ENCODE measurements at regions not wholly inside any gene's neighbourhood (a gene's known extent, or its start where the extent isn't known, plus 50 kb on each side); places are given as distances from the start of the nearest gene placed in this dataset.
"Not testable (repeated sequence)": the region's sequence is repeated elsewhere in the genome, so short reads cannot be mapped to it uniquely, and the experiment has no call there.

DNA sequence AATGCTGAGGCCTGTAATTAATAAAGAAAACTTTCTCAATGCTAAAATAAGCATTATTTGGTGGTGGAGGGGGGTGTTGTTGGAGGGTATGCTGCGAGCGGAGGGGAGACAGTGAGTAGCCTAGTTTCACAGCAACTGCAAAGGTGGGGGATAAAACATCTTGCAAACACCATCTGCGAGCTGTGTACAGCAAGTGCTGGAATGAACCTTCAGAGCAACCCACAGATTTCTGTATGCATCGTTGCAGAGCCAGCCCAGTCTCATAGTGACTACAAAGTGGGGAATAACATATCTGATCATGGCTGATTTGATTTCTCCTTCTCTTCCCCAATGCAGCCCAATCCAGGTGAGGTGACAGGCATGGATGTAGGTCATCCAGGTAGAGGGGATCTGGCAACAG is 80.7 kb upstream of the COG2 start:
- no peak overlapping the region for H3K4me3 ChIP-seq (ENCODE audit: low read depth, low read length)
- TF ChIP-seq, protein P1, sequence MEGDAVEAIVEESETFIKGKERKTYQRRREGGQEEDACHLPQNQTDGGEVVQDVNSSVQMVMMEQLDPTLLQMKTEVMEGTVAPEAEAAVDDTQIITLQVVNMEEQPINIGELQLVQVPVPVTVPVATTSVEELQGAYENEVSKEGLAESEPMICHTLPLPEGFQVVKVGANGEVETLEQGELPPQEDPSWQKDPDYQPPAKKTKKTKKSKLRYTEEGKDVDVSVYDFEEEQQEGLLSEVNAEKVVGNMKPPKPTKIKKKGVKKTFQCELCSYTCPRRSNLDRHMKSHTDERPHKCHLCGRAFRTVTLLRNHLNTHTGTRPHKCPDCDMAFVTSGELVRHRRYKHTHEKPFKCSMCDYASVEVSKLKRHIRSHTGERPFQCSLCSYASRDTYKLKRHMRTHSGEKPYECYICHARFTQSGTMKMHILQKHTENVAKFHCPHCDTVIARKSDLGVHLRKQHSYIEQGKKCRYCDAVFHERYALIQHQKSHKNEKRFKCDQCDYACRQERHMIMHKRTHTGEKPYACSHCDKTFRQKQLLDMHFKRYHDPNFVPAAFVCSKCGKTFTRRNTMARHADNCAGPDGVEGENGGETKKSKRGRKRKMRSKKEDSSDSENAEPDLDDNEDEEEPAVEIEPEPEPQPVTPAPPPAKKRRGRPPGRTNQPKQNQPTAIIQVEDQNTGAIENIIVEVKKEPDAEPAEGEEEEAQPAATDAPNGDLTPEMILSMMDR (conservative IDR thresholded peaks at IDR 0.05; ENCODE audit: low read depth, low read length) = no peak
- DNase-seq (ENCODE audit: low read depth) = no peak

DNA sequence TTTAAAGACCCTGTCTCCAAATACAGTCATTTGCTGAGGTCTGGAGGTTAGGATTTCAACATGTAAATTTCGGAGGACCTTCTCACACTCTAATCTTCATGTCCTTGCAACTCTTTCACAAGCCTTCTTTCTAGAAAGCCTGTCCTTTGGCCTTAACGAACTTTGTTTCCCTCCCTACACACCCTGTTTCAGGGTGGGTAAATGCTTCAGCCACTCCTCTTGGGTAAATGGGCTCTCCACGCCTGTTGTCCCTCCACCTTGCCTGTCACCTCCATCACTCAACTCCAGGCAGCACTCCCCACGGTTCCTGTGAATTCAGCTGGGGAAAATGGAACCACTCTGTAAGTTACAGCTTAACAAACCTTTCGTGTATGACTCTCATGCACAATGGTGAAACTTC is 84.0 kb upstream of the COG2 start:
- no peak overlapping the region for H3K4me3 ChIP-seq (ENCODE audit: low read depth, low read length)
- DNase-seq (ENCODE audit: low read depth) = no peak
- TF ChIP-seq, protein P1 (conservative IDR thresholded peaks at IDR 0.05; ENCODE audit: low read depth, low read length) = no peak

DNA sequence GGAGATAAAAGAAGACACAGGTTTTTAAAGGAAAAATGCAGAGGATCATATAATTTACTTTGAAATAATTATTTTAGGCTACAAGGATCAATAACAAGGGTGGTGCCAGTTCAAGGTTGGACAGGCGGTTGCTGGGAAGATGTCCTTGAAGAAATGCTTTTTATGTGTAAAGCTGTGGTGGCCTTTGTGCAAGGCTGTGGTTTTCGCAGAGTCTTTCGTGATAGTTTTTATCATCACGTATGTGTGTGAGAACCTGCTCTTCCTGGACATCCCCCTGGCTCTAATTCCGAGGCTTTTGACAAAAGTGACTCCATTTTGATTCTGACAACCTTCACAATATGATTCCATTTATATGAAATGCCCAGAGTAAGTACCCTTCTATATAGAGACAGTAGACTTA is 85.8 kb upstream of the COG2 start:
- TF ChIP-seq, protein P1 (conservative IDR thresholded peaks at IDR 0.05; ENCODE audit: low read depth, low read length) = no peak
- H3K4me3 ChIP-seq (ENCODE audit: low read depth, low read length) = no peak overlapping the region
- no peak for DNase-seq (ENCODE audit: low read depth)

DNA sequence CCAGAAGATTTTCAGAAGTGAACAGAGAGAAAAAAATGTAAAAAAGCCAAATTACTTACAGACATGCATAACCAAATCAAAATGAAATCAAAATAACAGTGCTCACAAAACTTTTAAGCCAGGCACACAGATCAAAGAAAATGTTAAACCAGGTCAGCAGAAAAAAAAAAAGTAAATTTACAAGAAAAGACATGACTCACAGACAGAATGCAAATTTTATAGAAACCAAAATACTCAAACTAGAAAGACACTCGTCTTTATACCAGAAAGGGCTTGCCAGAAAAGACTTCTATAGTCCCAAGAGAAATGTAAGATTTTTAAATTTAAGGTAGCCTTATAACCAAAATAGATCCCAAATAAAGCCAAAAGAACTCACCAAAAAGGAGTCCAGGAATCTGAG is 86.5 kb upstream of the COG2 start:
- H3K4me3 ChIP-seq (ENCODE audit: low read depth, low read length) = no peak overlapping the region
- TF ChIP-seq, protein P1 (conservative IDR thresholded peaks at IDR 0.05; ENCODE audit: low read depth, low read length) = no peak
- no peak for DNase-seq (ENCODE audit: low read depth)

DNA sequence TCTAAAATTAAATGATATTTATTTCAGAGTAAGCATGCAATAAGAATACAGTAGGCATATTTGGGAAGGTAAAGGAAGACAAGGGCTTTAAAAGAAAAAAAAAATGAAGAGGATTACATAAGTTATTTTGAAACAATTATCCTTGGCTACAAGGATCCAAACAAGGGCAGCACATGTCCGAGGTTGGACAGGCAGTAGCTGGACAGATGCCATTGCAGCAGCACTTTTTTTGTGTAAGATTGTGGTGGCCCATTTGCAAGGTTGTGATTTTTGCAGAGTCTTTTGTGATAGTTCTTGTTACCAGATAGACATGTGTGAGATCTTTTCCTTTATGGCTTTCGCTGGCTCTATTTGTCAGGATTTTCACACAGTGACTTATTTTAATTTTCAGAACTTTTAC is 89.4 kb upstream of the COG2 start:
- no peak for DNase-seq (ENCODE audit: low read depth)
- H3K4me3 ChIP-seq (ENCODE audit: low read depth, low read length) = no peak overlapping the region
- TF ChIP-seq, protein P1 (conservative IDR thresholded peaks at IDR 0.05; ENCODE audit: low read depth, low read length) = no peak

DNA sequence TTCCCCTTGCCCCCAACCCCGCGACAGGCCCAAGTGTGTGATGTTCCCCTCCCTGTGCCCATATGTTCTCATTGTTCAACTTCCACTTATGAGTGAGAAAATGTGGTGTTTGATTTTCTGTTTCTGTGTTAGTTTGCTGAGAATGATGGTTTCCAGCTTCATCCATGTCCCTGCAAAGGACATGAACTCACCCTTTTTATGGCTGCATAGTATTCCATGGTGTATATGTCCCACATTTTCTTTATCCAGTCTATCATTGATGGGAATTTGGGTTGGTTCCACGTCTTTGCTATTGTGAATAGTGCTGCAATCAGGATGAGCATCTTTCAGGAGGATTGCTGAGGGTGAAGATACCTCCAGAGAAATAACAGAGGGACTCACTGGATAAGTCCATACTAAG is 91.3 kb upstream of the COG2 start:
- DNase-seq (ENCODE audit: low read depth); H3K4me3 ChIP-seq (ENCODE audit: low read depth, low read length): not testable (repeated sequence)

DNA sequence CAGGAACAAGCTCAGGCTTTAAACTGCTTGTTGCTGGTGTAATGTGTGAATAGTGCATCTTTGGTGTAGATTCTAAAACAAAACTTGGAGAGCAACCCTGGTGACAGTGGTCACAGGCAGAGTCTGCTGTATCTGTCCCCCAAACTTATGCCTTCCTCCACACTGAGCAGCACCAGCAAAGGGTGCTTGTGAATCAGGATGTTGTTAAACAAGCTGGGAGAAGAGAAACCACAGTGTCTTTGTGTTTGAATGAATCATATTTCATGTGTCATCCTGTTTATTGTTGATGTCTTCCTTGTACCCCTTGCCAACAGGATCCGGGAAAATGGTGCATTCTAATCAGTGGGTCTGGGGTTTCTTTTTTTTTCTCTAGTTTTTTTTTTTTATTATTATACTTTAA is 91.9 kb upstream of the COG2 start:
- no peak for DNase-seq (ENCODE audit: low read depth)
- H3K4me3 ChIP-seq (ENCODE audit: low read depth, low read length) = no peak overlapping the region
- TF ChIP-seq, protein P1 (conservative IDR thresholded peaks at IDR 0.05; ENCODE audit: low read depth, low read length) = no peak

DNA sequence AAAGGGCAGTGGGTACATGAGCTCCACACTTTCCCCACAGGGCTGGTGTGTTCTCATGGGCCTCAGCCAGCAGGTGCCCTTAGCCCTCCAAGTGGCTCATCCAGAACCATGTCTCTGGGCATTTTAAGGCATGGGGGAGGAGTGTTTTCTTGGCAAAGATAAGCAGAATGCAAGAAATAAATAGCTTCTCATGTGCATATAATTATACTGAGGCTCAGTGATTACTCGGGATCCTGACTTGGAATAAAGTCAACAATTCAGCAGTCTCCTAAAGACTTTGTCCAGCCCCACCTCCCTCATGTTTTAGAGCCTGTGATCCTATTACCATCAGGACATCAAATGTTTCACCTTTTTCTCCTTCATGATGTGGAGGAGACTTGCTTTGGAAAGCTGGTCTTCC is 92.7 kb upstream of the COG2 start:
- DNase-seq (ENCODE audit: low read depth) = no peak
- H3K4me3 ChIP-seq (ENCODE audit: low read depth, low read length) = no peak overlapping the region
- TF ChIP-seq, protein P1 (conservative IDR thresholded peaks at IDR 0.05; ENCODE audit: low read depth, low read length) = no peak

Data from choroid plexus epithelial cell (primary cell).